ENCODE measurements at regions not wholly inside any gene's neighbourhood (a gene's known extent, or its start where the extent isn't known, plus 50 kb on each side); places are given as distances from the start of the nearest gene placed in this dataset.

DNA sequence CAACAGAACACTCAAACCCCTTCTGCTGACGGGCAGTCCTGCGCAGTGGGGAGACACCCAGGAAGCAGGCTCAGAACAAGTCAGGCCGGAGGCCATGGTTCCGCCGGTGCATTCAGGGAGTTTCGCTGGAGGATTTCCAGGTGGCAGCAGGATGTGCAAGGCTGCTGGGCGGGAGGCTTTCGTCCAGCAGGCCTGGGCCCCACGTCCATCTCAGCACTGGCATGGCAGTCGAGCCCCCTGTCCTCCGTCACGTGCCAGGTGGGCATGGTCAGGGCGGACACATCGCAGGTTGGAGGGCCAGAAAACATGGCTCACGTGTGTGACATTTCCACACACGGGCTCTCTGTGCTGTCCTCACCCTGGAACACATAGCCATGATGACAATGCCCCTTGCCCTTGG is 299.9 kb upstream of the IRX2 start:
- peaks cover 0 to 2% (median 0%) of the 10 kb centered on the region in 4 experiments; a peak in 1 of 7 replicates for H3K4me1 ChIP-seq (replicated peaks in 1 of 4; ENCODE audit: control insufficient read depth in 3 of 4, insufficient read depth in 4 of 4, low read length in 3 of 4)
- DNase-seq (ENCODE audit: low read depth in 1 of 2, low spot score in 2 of 2) (no peak), FAIRE-seq (no peak)
- no peak overlapping the region for H3K27ac ChIP-seq (ENCODE audit: low read depth, low read length)
- H4K8ac ChIP-seq (ENCODE audit: extremely low read depth, insufficient read depth, low read length): no peak overlapping the region
- no peaks in the 10 kb centered on the region for H3K79me2 ChIP-seq (ENCODE audit: control insufficient read depth in 1 of 2, insufficient read depth in 2 of 2, low read length in 2 of 2)
- no peak overlapping the region for H2BK12ac ChIP-seq (ENCODE audit: low read depth, low read length)
- no peak overlapping the region for H3K4ac ChIP-seq (replicated peaks; ENCODE audit: insufficient read length, low read depth, low read length)
- H3K18ac ChIP-seq (ENCODE audit: extremely low read depth, low read length): no peak overlapping the region
- H3K79me1 ChIP-seq (ENCODE audit: low read depth, low read length): no peaks in the 10 kb centered on the region
- H3K23me2 ChIP-seq (ENCODE audit: low read depth, low read length): no peaks in the 10 kb centered on the region
- no peak overlapping the region for H2BK120ac ChIP-seq (replicated peaks; ENCODE audit: low read depth, low read length)
- no peak overlapping the region for H3K9ac ChIP-seq (replicated peaks in 1 of 4; ENCODE audit: extremely low read depth in 1 of 4, low read depth in 3 of 4, low read length in 3 of 4)
- no peak overlapping the region for H4K5ac ChIP-seq (ENCODE audit: insufficient read length, low read depth, low read length)
- no peak overlapping the region for H4K91ac ChIP-seq (replicated peaks; ENCODE audit: insufficient read length, low read length)
- H2AK5ac ChIP-seq (ENCODE audit: low read depth, low read length): no peak overlapping the region
- H3K9me3 ChIP-seq (ENCODE audit: insufficient read depth in 2 of 2, low read depth in 1 of 2, low read length in 1 of 2): no peaks in the 10 kb centered on the region
- ChIA-PET CTCF (ENCODE audit: partially characterized antibody) (interaction anchor here (0.7 kb wide), 1 partner anchor 23 kb away, joined by 3 read pairs; no protein-coding TSS in a partner anchor), POLR2A (ENCODE audit: partially characterized antibody) (no interaction called here)
- H3K14ac ChIP-seq (ENCODE audit: insufficient read length): no peak overlapping the region
- H4K20me1 ChIP-seq (replicated peaks in 1 of 2; ENCODE audit: control insufficient read depth in 1 of 2, insufficient read depth in 2 of 2, low read length in 2 of 2): no peaks in the 10 kb centered on the region
- H3K36me3 ChIP-seq (ENCODE audit: control insufficient read depth in 2 of 4, insufficient read depth in 4 of 4, low read length in 3 of 4): no peaks in the 10 kb centered on the region
- H3K4me3 ChIP-seq (ENCODE audit: extremely low read depth in 1 of 4, insufficient read depth in 2 of 4, low read depth in 3 of 4, low read length in 4 of 4): no peak overlapping the region
- no peak overlapping the region for H3K4me2 ChIP-seq (ENCODE audit: insufficient read depth in 1 of 2, low read depth in 2 of 2, low read length in 2 of 2)
- H2AFZ ChIP-seq (ENCODE audit: low read length): no peak overlapping the region
- no peak overlapping the region for H2BK5ac ChIP-seq (ENCODE audit: low read depth, low read length)
- whole genome bisulfite sequencing, 2 experiments (ENCODE audit: extremely low coverage in 1 of 2, insufficient coverage in 1 of 2, insufficient read length in 1 of 2, insufficient replicate concordance in 2 of 2, low coverage in 1 of 2, low lambda C conversion rate in 2 of 2, missing lambda C conversion rate in 1 of 2): 90% methylated on average over 16 of the region's 16 CpGs; no CpG with 5 or more reads in 1 of the 2 experiments
- H3K23ac ChIP-seq (ENCODE audit: insufficient read length): no peak overlapping the region
- H3K27me3 ChIP-seq (replicated peaks in 1 of 4; ENCODE audit: control insufficient read depth in 3 of 4, extremely low read depth in 1 of 4, insufficient read depth in 3 of 4, low read length in 3 of 4): no peaks in the 10 kb centered on the region
- H2BK20ac ChIP-seq (ENCODE audit: low read length): no peak overlapping the region
- no peak overlapping the region for H2BK15ac ChIP-seq (ENCODE audit: low read length)
- no peak overlapping the region for H3K56ac ChIP-seq (replicated peaks; ENCODE audit: insufficient read length, low read depth, low read length)
- TF ChIP-seq RAD21 (IDR thresholded peaks at IDR 0.05 in 1 of 2, conservative IDR thresholded peaks at IDR 0.05 in 1 of 2; ENCODE audit: low read depth in 2 of 2, low read length in 2 of 2) (no peak), POLR2A (IDR thresholded peaks at IDR 0.05; ENCODE audit: control extremely low read depth in 1 of 2, low read depth in 2 of 2, low read length in 2 of 2) (no peak), POLR2AphosphoS5 (IDR thresholded peaks at IDR 0.05; ENCODE audit: low read depth, low read length) (no peak), HDAC6 (IDR thresholded peaks at IDR 0.05; ENCODE audit: low read depth, low read length) (no peak), SIX5 (IDR thresholded peaks at IDR 0.05; ENCODE audit: low read depth, low read length) (no peak), MAFK (IDR thresholded peaks at IDR 0.05; ENCODE audit: low read depth, low read length) (no peak), RXRA (IDR thresholded peaks at IDR 0.05; ENCODE audit: insufficient read depth, low read depth, low read length) (no peak), CBX8 (IDR thresholded peaks at IDR 0.05; ENCODE audit: borderline replicate concordance, low read depth, low read length) (no peak), RNF2 (IDR thresholded peaks at IDR 0.05; ENCODE audit: borderline replicate concordance, low read depth, low read length, missing control alignments, poor library complexity, severe bottlenecking) (no peak), SP2 (IDR thresholded peaks at IDR 0.05; ENCODE audit: low read length) (no peak), ZNF274 (IDR thresholded peaks at IDR 0.05; ENCODE audit: borderline replicate concordance, extremely low read depth, low read length) (no peak), POU5F1 (IDR thresholded peaks at IDR 0.05; ENCODE audit: low read depth, low read length) (no peak), SP1 (IDR thresholded peaks at IDR 0.05; ENCODE audit: low read depth, low read length) (no peak), MAX (IDR thresholded peaks at IDR 0.05) (no peak)
